ENCODE measurements at regions not wholly inside any gene's neighbourhood (a gene's known extent, or its start where the extent isn't known, plus 50 kb on each side); places are given as distances from the start of the nearest gene placed in this dataset.

DNA sequence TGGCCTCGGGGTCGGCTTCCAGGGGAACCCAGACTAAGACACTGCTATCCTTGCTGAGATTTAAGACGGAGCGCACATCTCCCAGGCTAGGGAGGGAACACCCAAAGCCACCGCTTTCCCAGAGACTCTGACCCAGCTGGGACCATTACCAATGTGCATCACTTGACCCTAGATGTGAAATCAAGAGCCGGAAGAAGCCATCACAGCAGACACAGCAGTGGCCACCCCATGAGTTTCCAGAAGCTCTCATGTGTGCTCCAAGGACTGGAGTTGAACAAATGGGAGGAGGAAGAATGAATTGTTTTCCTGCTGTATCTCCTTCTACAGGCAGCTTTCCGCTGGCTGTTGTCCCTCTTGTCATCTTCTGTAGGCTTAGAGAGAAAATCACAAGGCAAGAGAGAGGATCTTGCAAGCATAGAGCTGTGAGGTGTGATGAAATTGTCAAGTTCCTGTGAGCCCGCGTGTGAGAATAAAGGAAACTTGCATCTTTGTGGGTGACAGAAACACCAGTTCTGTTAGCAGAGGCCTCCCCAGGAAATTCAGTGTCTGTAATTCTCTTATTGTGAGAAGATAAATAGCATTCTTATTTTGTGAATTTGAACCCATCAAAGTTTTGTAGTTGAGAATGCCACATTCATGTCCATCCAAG, 711.8 kb downstream of the UQCRFS1 start:
- TF ChIP-seq CTCF (IDR thresholded peaks at IDR 0.05), result no peak

DNA sequence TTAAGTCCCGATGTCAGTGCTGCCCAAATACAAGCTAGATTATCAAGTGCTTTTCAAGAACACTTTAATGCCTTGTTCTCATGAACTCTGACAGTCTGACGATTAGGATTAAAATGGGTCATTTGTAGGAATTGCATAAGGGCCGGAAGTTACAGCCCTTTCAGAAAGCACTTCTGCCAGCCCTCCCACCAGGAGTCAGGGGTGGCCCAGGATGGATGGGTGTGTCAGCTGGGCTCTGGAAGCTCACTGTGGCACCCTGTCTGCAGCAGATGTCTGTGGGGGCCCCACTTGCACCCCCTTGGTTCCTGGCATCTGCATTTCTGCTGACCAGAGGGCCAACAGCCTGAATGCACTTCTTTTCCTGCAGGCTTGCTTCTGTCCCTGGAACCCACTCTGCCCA, 712.7 kb downstream of the UQCRFS1 start:
- TF ChIP-seq CTCF (IDR thresholded peaks at IDR 0.05), result no peak

GRCh38 chr19:28498404-28498976, 714.5 kb downstream of the UQCRFS1 start:
- no peak for TF ChIP-seq CTCF (IDR thresholded peaks at IDR 0.05)

DNA sequence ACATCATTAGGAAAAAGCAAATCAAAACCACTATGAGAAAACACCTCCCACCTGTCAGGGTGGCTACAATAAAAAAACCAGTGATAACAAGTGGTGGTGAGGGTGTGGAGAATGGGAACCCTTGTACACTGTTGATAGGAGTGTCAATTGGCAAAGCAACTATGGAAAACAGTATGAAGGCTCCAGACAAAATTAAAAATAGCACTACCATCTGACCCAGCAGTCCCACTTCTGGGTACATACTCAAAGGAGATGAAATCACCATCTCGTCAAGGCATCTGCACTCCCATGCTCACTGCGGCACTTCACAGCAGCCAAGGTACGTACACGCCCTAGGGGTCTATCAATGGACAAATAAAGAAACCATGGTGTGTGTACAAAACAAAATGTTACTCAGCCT, 715.1 kb downstream of the UQCRFS1 start:
- TF ChIP-seq CTCF (IDR thresholded peaks at IDR 0.05), result no peak

- TF ChIP-seq CTCF (IDR thresholded peaks at IDR 0.05), result no peak
These were observed 715.8 kb downstream of the UQCRFS1 start for GRCh38 chr19:28497137-28497536.

GRCh38 chr19:28495046-28495445, 717.9 kb downstream of the UQCRFS1 start:
- TF ChIP-seq CTCF (IDR thresholded peaks at IDR 0.05), result no peak

DNA sequence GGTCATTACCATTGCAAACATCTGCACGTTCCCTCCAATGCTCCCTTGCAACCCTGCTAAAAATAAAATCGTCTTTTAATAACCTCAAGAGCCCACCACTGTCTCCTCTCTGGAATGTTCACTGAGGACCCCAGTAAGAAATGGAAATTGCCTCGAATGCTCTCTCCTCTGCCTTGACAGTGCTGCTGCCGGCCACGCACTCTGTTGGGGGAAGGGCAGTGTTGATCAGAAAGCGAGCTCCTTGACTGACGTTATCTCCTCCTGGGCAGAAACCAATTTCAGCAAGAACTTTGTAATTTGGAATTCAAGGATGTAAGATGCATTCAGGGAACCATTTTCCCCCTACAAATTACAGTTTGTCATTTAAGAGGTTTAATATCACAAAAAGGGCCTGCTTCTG, 718.5 kb downstream of the UQCRFS1 start:
- no peak for TF ChIP-seq CTCF (IDR thresholded peaks at IDR 0.05)

DNA sequence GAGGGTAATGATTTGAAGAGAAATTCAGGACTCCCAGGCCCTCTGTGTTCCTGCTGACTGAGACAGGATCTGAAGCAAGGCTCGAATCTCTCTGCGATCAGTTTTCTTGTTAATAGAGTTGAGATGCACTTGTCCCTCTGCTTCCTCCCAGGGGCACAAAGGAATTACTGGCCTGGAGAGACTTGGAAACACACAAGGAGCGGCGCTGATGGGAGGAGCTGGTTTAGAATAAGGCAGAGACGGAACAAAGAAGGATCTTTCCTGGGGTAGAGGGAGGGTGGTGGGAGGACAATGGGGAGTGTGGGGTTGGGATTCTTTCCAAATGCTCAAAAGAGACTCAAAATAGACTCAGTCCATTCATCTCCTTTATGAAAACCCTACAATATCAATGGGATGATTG, 719.1 kb downstream of the UQCRFS1 start:
- TF ChIP-seq CTCF (IDR thresholded peaks at IDR 0.05), result no peak

All from LNCAP (cell line).